GM23248 (cell line): ENCODE measurements at regions not wholly inside any gene's neighbourhood (a gene's known extent, or its start where the extent isn't known, plus 50 kb on each side); places are given as distances from the start of the nearest gene placed in this dataset.

Experiments
- EZH2 ChIP-seq: fragments of 200-600 bp; sonication (generic); IDR thresholded peaks from 2 replicates; pipeline ENCODE4 v1.6.1; 2018; ENCODE audit warnings: antibody characterized with exemption, mild to moderate bottlenecking; ENCODE audit not compliant: insufficient read depth, poor library complexity, severe bottlenecking
- EZH2phosphoT487 ChIP-seq: fragments of 200-600 bp; sonication (generic); IDR thresholded peaks from 2 replicates; pipeline ENCODE4 v1.6.1; 2018; ENCODE audit warnings: antibody characterized with exemption, moderate library complexity, mild to moderate bottlenecking, low read depth; ENCODE audit not compliant: insufficient read depth

DNA sequence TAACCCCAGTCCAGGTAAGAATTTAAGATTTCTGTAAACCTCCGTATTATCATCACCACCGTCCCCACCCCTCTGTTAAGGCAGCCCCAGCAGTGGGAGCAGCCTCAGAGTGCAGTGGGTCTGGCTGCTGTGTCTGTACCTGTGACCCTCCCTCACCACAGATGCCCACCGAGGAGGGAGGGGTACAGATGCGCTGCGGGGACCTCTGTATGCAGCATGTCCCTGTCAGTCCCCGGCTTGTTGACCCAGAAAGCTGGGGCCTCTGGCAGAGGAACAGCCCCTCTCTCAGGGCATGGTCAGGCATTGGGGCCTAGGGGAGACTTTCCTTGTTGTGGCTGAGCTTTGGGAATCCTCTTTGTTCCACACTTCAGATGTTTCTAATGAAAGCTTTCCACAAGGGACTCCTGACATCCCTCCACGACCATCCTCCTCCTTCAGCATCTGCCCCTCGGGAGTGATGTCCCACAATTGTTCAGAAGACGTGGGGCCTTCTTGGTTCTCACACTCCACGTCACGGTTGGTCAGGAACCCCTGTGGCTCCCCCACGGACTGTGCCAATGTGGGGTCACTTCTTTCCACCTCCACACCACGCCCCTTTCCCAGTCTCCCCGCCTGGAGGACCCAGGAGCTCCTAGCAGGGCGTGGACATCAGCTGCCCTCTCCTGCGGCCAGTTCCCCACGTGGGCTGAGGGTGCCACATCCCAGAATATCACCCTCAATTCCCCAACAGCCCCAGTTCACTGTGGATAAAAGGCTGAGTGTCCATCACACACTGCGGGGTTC lies 384.2 kb upstream of the MYT1L start:
- no peak for TF ChIP-seq EZH2phosphoT487
- no peak for TF ChIP-seq EZH2
